CD8-positive, alpha-beta memory T cell (primary cell): ENCODE measurements at regions not wholly inside any gene's neighbourhood (a gene's known extent, or its start where the extent isn't known, plus 50 kb on each side); places are given as distances from the start of the nearest gene placed in this dataset.

Source experiments
- CTCF ChIA-PET: fragments of 350-600 bp; sonication (Branson Sonifier 250); formaldehyde crosslinking; loops from one replicate; lab custom pipeline; 2021; ENCODE audit warnings: antibody characterized with exemption; lab: Charles Lee
- POLR2A ChIA-PET: fragments of 350-600 bp; sonication (Branson Sonifier 250); formaldehyde crosslinking; loops from one replicate; lab custom pipeline; 2021; ENCODE audit warnings: antibody characterized with exemption; lab: Charles Lee
- DNase-seq, 5 donors: peaks; one replicate each; pipeline versions ENCODE4 v3.0.0 to v3.0.0-alpha.2; 2020 to 2022; ENCODE audit warnings: mixed read lengths in 1 of 5
- H3K27ac ChIP-seq: one replicate; pipeline ENCODE4 v1.7.0; 2013; ENCODE audit warnings: low read depth, mild to moderate bottlenecking, low read length, moderate library complexity
- H3K27me3 ChIP-seq: 2 replicates; pipeline ENCODE4 v1.7.0; 2013; ENCODE audit warnings: low read length, mild to moderate bottlenecking; ENCODE audit not compliant: insufficient read depth, poor library complexity, severe bottlenecking
- H3K36me3 ChIP-seq: 2 replicates; pipeline ENCODE4 v1.7.0; 2013; ENCODE audit warnings: mild to moderate bottlenecking, low read length, moderate library complexity; ENCODE audit not compliant: insufficient read depth
- H3K4me1 ChIP-seq: 2 replicates; pipeline ENCODE4 v1.7.0; 2013; ENCODE audit warnings: mild to moderate bottlenecking, low read length, moderate library complexity; ENCODE audit not compliant: insufficient read depth
- H3K4me3 ChIP-seq: 2 replicates; pipeline ENCODE4 v1.7.0; 2013; ENCODE audit warnings: mild to moderate bottlenecking, low read length
- H3K9me3 ChIP-seq: 2 replicates; pipeline ENCODE4 v1.7.0; 2013; ENCODE audit warnings: mild to moderate bottlenecking, low read length
- H3K27ac Mint-ChIP-seq, 8 donors: one replicate each; pipeline ENCODE4 v1.8.0; 2020 to 2021; ENCODE audit warnings: mixed read lengths in 8 of 8, mild to moderate bottlenecking in 6 of 8, inconsistent platforms in 3 of 8, moderate library complexity in 3 of 8
- H3K27me3 Mint-ChIP-seq, 2 donors: one replicate each; pipeline ENCODE4 v1.8.0; 2020 to 2021; ENCODE audit warnings: mixed read lengths in 2 of 2, mild to moderate bottlenecking in 1 of 2, moderate library complexity in 1 of 2
- H3K36me3 Mint-ChIP-seq, 3 donors: one replicate each; pipeline ENCODE4 v1.8.0; 2020 to 2021; ENCODE audit warnings: mixed read lengths in 3 of 3, inconsistent platforms in 1 of 3, mild to moderate bottlenecking in 1 of 3
- H3K4me1 Mint-ChIP-seq, 3 donors: one replicate each; pipeline ENCODE4 v1.8.0; 2020 to 2021; ENCODE audit warnings: mixed read lengths in 3 of 3, inconsistent platforms in 1 of 3, mild to moderate bottlenecking in 1 of 3
- H3K4me3 Mint-ChIP-seq, 7 donors: one replicate each; pipeline ENCODE4 v1.8.0; 2020 to 2021; ENCODE audit warnings: mixed read lengths in 7 of 7, mild to moderate bottlenecking in 6 of 7, moderate library complexity in 4 of 7, inconsistent platforms in 2 of 7
- H3K9me3 Mint-ChIP-seq, 5 donors: one replicate each; pipeline ENCODE4 v1.8.0; 2020 to 2022; ENCODE audit warnings: mixed read lengths in 5 of 5, mild to moderate bottlenecking in 3 of 5, moderate library complexity in 2 of 5, inconsistent platforms in 1 of 5

GRCh38 chr6:90868256-90868655 lies 281.4 kb upstream of the MAP3K7 start:
- Histone ChIP-seq H3K27me3 (no peaks in the 10 kb centered on the region), H3K4me1 (no peaks in the 10 kb centered on the region), H3K4me3 (no peak overlapping the region), H3K9me3 (no peaks in the 10 kb centered on the region), H3K36me3 (no peaks in the 10 kb centered on the region), H3K27ac (no peak overlapping the region)
- H3K36me3 Mint-ChIP-seq, result no peaks in the 10 kb centered on the region
- ChIA-PET CTCF (interaction anchor here (1.4 kb wide), 1 partner anchor 10 kb away, joined by 3 read pairs; no protein-coding TSS in a partner anchor), POLR2A (no interaction called here)
- H3K27ac Mint-ChIP-seq, result no peak overlapping the region
- peaks cover 0 to under 1% of the 10 kb centered on the region in 2 donors for H3K27me3 Mint-ChIP-seq
- no peak for DNase-seq
- H3K9me3 Mint-ChIP-seq, result peaks cover 0 to 3% (median 0%) of the 10 kb centered on the region in 5 donors
- no peak overlapping the region for H3K4me3 Mint-ChIP-seq
- H3K4me1 Mint-ChIP-seq, result no peaks in the 10 kb centered on the region

- Histone ChIP-seq H3K9me3 (no peaks in the 10 kb centered on the region), H3K36me3 (no peaks in the 10 kb centered on the region), H3K4me1 (no peaks in the 10 kb centered on the region), H3K27me3 (no peaks in the 10 kb centered on the region), H3K4me3 (no peak overlapping the region), H3K27ac (no peak overlapping the region)
- H3K4me3 Mint-ChIP-seq, result no peak overlapping the region
- peaks cover 0 to 13% of the 10 kb centered on the region in 2 donors for H3K27me3 Mint-ChIP-seq
- ChIA-PET POLR2A (no interaction called here), CTCF (no interaction called here)
- no peaks in the 10 kb centered on the region for H3K36me3 Mint-ChIP-seq
- H3K27ac Mint-ChIP-seq, result no peak overlapping the region
- peaks cover 0 to 3% (median 0%) of the 10 kb centered on the region in 5 donors for H3K9me3 Mint-ChIP-seq
- H3K4me1 Mint-ChIP-seq, result no peaks in the 10 kb centered on the region
- DNase-seq, result no peak
Measured at GRCh38 chr6:90865513-90865912, 278.6 kb upstream of the MAP3K7 start.

GRCh38 chr6:90863043-90863442 lies 276.2 kb upstream of the MAP3K7 start:
- Mint-ChIP-seq H3K27me3 (peaks cover 0 to 13% of the 10 kb centered on the region in 2 donors), H3K36me3 (no peaks in the 10 kb centered on the region), H3K4me1 (no peaks in the 10 kb centered on the region), H3K4me3 (no peak overlapping the region), H3K27ac (no peak overlapping the region), H3K9me3 (no peaks in the 10 kb centered on the region)
- Histone ChIP-seq H3K27me3 (no peaks in the 10 kb centered on the region), H3K4me1 (no peaks in the 10 kb centered on the region), H3K27ac (no peak overlapping the region), H3K4me3 (no peak overlapping the region), H3K36me3 (no peaks in the 10 kb centered on the region), H3K9me3 (no peaks in the 10 kb centered on the region)
- ChIA-PET POLR2A (no interaction called here), CTCF (no interaction called here)
- no peak for DNase-seq

GRCh38 chr6:90860822-90861601 lies 274.1 kb upstream of the MAP3K7 start:
- Mint-ChIP-seq H3K9me3 (no peaks in the 10 kb centered on the region), H3K4me1 (no peaks in the 10 kb centered on the region), H3K27ac (no peak overlapping the region), H3K36me3 (no peaks in the 10 kb centered on the region), H3K4me3 (no peak overlapping the region), H3K27me3 (peaks cover 0 to 13% of the 10 kb centered on the region in 2 donors)
- Histone ChIP-seq H3K27ac (no peak overlapping the region), H3K36me3 (no peaks in the 10 kb centered on the region), H3K4me3 (no peak overlapping the region), H3K9me3 (no peaks in the 10 kb centered on the region), H3K27me3 (no peaks in the 10 kb centered on the region), H3K4me1 (no peaks in the 10 kb centered on the region)
- DNase-seq, result no peak
- ChIA-PET POLR2A (no interaction called here), CTCF (no interaction called here)

GRCh38 chr6:90859612-90860011 lies 272.7 kb upstream of the MAP3K7 start:
- Histone ChIP-seq H3K4me1 (no peaks in the 10 kb centered on the region), H3K36me3 (no peaks in the 10 kb centered on the region), H3K27me3 (no peaks in the 10 kb centered on the region), H3K9me3 (no peaks in the 10 kb centered on the region), H3K4me3 (no peak overlapping the region), H3K27ac (no peak overlapping the region)
- no peak overlapping the region for H3K4me3 Mint-ChIP-seq
- ChIA-PET POLR2A (no interaction called here), CTCF (no interaction called here)
- peaks cover 0 to 13% of the 10 kb centered on the region in 2 donors for H3K27me3 Mint-ChIP-seq
- DNase-seq, result no peak
- no peaks in the 10 kb centered on the region for H3K36me3 Mint-ChIP-seq
- H3K27ac Mint-ChIP-seq, result no peak overlapping the region
- no peaks in the 10 kb centered on the region for H3K9me3 Mint-ChIP-seq
- no peaks in the 10 kb centered on the region for H3K4me1 Mint-ChIP-seq

GRCh38 chr6:90859056-90859455 lies 272.2 kb upstream of the MAP3K7 start:
- Histone ChIP-seq H3K4me3 (no peak overlapping the region), H3K27ac (no peak overlapping the region), H3K27me3 (no peaks in the 10 kb centered on the region), H3K9me3 (no peaks in the 10 kb centered on the region), H3K4me1 (no peaks in the 10 kb centered on the region), H3K36me3 (no peaks in the 10 kb centered on the region)
- POLR2A ChIA-PET, result no interaction called here
- no peaks in the 10 kb centered on the region for H3K36me3 Mint-ChIP-seq
- H3K9me3 Mint-ChIP-seq, result no peaks in the 10 kb centered on the region
- DNase-seq, result no peak
- H3K4me1 Mint-ChIP-seq, result no peaks in the 10 kb centered on the region
- CTCF ChIA-PET, result no interaction called here
- no peak overlapping the region for H3K4me3 Mint-ChIP-seq
- H3K27me3 Mint-ChIP-seq, result peaks cover 0 to 13% of the 10 kb centered on the region in 2 donors
- no peak overlapping the region for H3K27ac Mint-ChIP-seq

GRCh38 chr6:90849686-90850085 lies 262.8 kb upstream of the MAP3K7 start:
- no peaks in the 10 kb centered on the region for H3K9me3 ChIP-seq
- H3K27ac Mint-ChIP-seq, result no peak overlapping the region
- H3K36me3 ChIP-seq, result no peaks in the 10 kb centered on the region
- CTCF ChIA-PET, result no interaction called here
- no peaks in the 10 kb centered on the region for H3K4me1 Mint-ChIP-seq
- no peak for DNase-seq
- H3K4me3 Mint-ChIP-seq, result no peak overlapping the region
- H3K4me1 ChIP-seq, result no peaks in the 10 kb centered on the region
- POLR2A ChIA-PET, result no interaction called here
- H3K9me3 Mint-ChIP-seq, result no peaks in the 10 kb centered on the region
- H3K27ac ChIP-seq, result no peak overlapping the region
- H3K36me3 Mint-ChIP-seq, result no peaks in the 10 kb centered on the region
- H3K27me3 ChIP-seq, result no peaks in the 10 kb centered on the region
- peaks cover 0 to 3% of the 10 kb centered on the region in 2 donors for H3K27me3 Mint-ChIP-seq
- no peak overlapping the region for H3K4me3 ChIP-seq

- CTCF ChIA-PET, result no interaction called here
Measured at GRCh38 chr6:90846824-90847223, 260.0 kb upstream of the MAP3K7 start.

More at GRCh38 chr6:90846824-90847223, 260.0 kb upstream of the MAP3K7 start:
- H3K36me3 Mint-ChIP-seq, result no peaks in the 10 kb centered on the region
- H3K27ac Mint-ChIP-seq, result peak overlapping the region in 1 of 8 donors; percentile 44
- Histone ChIP-seq H3K4me1 (no peaks in the 10 kb centered on the region), H3K36me3 (no peaks in the 10 kb centered on the region), H3K9me3 (no peaks in the 10 kb centered on the region), H3K27me3 (no peaks in the 10 kb centered on the region), H3K4me3 (no peak overlapping the region), H3K27ac (no peak overlapping the region)
- H3K4me1 Mint-ChIP-seq, result no peaks in the 10 kb centered on the region
- DNase-seq, result no peak
- H3K27me3 Mint-ChIP-seq, result peaks cover 0 to 7% of the 10 kb centered on the region in 2 donors
- no peaks in the 10 kb centered on the region for H3K9me3 Mint-ChIP-seq
- POLR2A ChIA-PET, result no interaction called here
- H3K4me3 Mint-ChIP-seq, result no peak overlapping the region
